ENCODE measurements at regions not wholly inside any gene's neighbourhood (a gene's known extent, or its start where the extent isn't known, plus 50 kb on each side); places are given as distances from the start of the nearest gene placed in this dataset.

GRCh38 chr15:62787401-62787800 lies 255.1 kb upstream of the TPM1 start:
- POLR2A ChIA-PET = no interaction called here
- no peaks in the 10 kb centered on the region for H3K9me3 Mint-ChIP-seq
- CTCF ChIA-PET = interaction anchor here (0.7 kb wide), 1 partner anchor 813 kb away, joined by 3 read pairs; no protein-coding TSS in a partner anchor
- ATAC-seq = no peak
- no peaks in the 10 kb centered on the region for H3K36me3 Mint-ChIP-seq
- no peak for DNase-seq (ENCODE audit: low spot score)
- H3K27ac Mint-ChIP-seq = no peak overlapping the region
- no peak overlapping the region for H3K4me3 Mint-ChIP-seq
- TF ChIP-seq IRF2 (CRISPR knock-in tag; IDR thresholded peaks at IDR 0.05; ENCODE audit: borderline replicate concordance, low read depth) = no peak
- no peak for TF ChIP-seq E2F5 (CRISPR knock-in tag; IDR thresholded peaks at IDR 0.05)
- TF ChIP-seq ZSCAN18 (CRISPR knock-in tag; IDR thresholded peaks at IDR 0.05) = no peak
- no peak for TF ChIP-seq SP1 (CRISPR knock-in tag; conservative IDR thresholded peaks at IDR 0.05)
- TF ChIP-seq AFF4 (CRISPR knock-in tag; IDR thresholded peaks at IDR 0.05; ENCODE audit: borderline replicate concordance) = no peak
- TF ChIP-seq, protein P1, sequence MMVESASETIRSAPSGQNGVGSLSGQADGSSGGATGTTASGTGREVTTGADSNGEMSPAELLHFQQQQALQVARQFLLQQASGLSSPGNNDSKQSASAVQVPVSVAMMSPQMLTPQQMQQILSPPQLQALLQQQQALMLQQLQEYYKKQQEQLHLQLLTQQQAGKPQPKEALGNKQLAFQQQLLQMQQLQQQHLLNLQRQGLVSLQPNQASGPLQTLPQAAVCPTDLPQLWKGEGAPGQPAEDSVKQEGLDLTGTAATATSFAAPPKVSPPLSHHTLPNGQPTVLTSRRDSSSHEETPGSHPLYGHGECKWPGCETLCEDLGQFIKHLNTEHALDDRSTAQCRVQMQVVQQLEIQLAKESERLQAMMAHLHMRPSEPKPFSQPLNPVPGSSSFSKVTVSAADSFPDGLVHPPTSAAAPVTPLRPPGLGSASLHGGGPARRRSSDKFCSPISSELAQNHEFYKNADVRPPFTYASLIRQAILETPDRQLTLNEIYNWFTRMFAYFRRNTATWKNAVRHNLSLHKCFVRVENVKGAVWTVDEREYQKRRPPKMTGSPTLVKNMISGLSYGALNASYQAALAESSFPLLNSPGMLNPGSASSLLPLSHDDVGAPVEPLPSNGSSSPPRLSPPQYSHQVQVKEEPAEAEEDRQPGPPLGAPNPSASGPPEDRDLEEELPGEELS (CRISPR knock-in tag; IDR thresholded peaks at IDR 0.05) = no peak
- no peak for TF ChIP-seq JAZF1 (CRISPR knock-in tag; IDR thresholded peaks at IDR 0.05)
- no peak for TF ChIP-seq FOXJ3 (CRISPR knock-in tag; IDR thresholded peaks at IDR 0.05; ENCODE audit: borderline replicate concordance)
- TF ChIP-seq CBFB (CRISPR knock-in tag; IDR thresholded peaks at IDR 0.05; ENCODE audit: low read depth) = no peak
- TF ChIP-seq NR3C1 (CRISPR knock-in tag; conservative IDR thresholded peaks at IDR 0.05; ENCODE audit: low read depth) = no peak
- TF ChIP-seq, protein P2, sequence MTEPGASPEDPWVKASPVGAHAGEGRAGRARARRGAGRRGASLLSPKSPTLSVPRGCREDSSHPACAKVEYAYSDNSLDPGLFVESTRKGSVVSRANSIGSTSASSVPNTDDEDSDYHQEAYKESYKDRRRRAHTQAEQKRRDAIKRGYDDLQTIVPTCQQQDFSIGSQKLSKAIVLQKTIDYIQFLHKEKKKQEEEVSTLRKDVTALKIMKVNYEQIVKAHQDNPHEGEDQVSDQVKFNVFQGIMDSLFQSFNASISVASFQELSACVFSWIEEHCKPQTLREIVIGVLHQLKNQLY (CRISPR knock-in tag; IDR thresholded peaks at IDR 0.05) = no peak
- TF ChIP-seq SMAD3 (CRISPR knock-in tag; IDR thresholded peaks at IDR 0.05; ENCODE audit: borderline replicate concordance) = no peak
- TF ChIP-seq, protein P3, sequence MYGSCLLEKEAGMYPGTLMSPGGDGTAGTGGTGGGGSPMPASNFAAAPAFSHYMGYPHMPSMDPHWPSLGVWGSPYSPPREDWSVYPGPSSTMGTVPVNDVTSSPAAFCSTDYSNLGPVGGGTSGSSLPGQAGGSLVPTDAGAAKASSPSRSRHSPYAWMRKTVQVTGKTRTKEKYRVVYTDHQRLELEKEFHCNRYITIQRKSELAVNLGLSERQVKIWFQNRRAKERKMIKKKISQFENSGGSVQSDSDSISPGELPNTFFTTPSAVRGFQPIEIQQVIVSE (CRISPR knock-in tag; IDR thresholded peaks at IDR 0.05; ENCODE audit: borderline replicate concordance) = no peak
- TF ChIP-seq EMX1 (CRISPR knock-in tag; IDR thresholded peaks at IDR 0.05) = no peak
- TF ChIP-seq ZMAT4 (CRISPR knock-in tag; IDR thresholded peaks at IDR 0.05) = no peak
- peaks cover 14% of the 10 kb centered on the region for H3K4me1 Mint-ChIP-seq
- H3K27me3 Mint-ChIP-seq (ENCODE audit: low read depth) = no peaks in the 10 kb centered on the region

DNA sequence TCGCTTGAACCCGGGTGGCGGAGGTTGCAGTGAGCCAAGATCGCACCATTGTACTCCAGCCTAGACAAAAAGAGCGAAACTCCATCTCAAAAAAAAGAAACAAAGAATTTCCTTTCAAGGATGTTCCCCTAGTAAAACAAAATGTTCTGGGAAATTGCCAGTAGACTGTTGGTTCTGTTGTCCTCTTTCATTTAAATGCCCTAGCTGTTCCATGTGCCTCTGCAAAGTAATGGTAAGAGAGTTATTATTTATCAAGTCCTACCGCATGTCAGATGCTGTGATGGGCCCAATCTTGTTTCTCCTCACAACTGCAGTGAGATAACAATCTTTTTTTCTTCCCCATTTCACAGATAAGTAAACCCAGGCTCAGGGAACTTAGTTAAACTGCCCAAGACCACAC lies 254.3 kb upstream of the TPM1 start:
- no peak overlapping the region for H3K27ac Mint-ChIP-seq
- no peak for DNase-seq (ENCODE audit: low spot score)
- no peak for ATAC-seq
- ChIA-PET POLR2A (no interaction called here), CTCF (no interaction called here)
- H3K27me3 Mint-ChIP-seq (ENCODE audit: low read depth) = no peaks in the 10 kb centered on the region
- no peaks in the 10 kb centered on the region for H3K9me3 Mint-ChIP-seq
- peaks cover 18% of the 10 kb centered on the region for H3K4me1 Mint-ChIP-seq
- no peak for TF ChIP-seq ATF1 (CRISPR knock-in tag; IDR thresholded peaks at IDR 0.05)
- TF ChIP-seq, protein P4, sequence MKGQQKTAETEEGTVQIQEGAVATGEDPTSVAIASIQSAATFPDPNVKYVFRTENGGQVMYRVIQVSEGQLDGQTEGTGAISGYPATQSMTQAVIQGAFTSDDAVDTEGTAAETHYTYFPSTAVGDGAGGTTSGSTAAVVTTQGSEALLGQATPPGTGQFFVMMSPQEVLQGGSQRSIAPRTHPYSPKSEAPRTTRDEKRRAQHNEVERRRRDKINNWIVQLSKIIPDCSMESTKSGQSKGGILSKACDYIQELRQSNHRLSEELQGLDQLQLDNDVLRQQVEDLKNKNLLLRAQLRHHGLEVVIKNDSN (CRISPR knock-in tag; IDR thresholded peaks at IDR 0.05) = no peak
- no peak for TF ChIP-seq ETV6 (CRISPR knock-in tag; IDR thresholded peaks at IDR 0.05)
- no peak for TF ChIP-seq ZNF219 (CRISPR knock-in tag; IDR thresholded peaks at IDR 0.05; ENCODE audit: borderline replicate concordance)
- no peak for TF ChIP-seq NFATC4 (CRISPR knock-in tag; IDR thresholded peaks at IDR 0.05)
- TF ChIP-seq ZNF281 (CRISPR knock-in tag; IDR thresholded peaks at IDR 0.05) = no peak
- TF ChIP-seq SMAD3 (CRISPR knock-in tag; IDR thresholded peaks at IDR 0.05; ENCODE audit: borderline replicate concordance) = no peak
- H3K4me3 Mint-ChIP-seq = no peak overlapping the region
- H3K36me3 Mint-ChIP-seq = no peaks in the 10 kb centered on the region
